GM21367 (cell line): ENCODE measurements at regions not wholly inside any gene's neighbourhood (a gene's known extent, or its start where the extent isn't known, plus 50 kb on each side); places are given as distances from the start of the nearest gene placed in this dataset.

ENCODE experiments used
- ATAC-seq: cut with Tn5 transposase; IDR thresholded peaks from one replicate; pipeline ENCODE4 v1.9.1; 2021; ENCODE audit not compliant: unreplicated experiment

- ATAC-seq: no peak
Observed at GRCh38 chrX:66328950-66329596, 165.0 kb downstream of the HEPH start.

DNA sequence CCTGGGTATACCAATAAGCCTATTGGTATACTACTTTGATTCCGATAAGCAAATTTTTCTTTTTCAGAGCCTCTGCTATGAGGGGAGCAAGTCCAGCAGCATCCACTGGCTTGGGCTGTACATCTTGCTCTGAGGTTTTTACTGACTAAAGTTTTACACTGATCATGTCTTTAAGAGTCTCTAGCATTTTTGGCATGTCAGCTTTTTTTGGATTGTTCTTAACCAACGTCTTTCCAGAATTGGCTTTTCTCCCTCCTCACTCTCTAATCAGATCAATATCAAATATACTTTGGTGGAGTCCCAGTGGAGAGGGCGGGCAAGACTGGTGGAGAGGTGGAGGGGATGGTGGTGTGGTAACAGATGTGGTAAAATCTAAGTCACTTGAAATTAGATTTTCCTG is 196.8 kb downstream of the HEPH start:
- ATAC-seq: no peak

DNA sequence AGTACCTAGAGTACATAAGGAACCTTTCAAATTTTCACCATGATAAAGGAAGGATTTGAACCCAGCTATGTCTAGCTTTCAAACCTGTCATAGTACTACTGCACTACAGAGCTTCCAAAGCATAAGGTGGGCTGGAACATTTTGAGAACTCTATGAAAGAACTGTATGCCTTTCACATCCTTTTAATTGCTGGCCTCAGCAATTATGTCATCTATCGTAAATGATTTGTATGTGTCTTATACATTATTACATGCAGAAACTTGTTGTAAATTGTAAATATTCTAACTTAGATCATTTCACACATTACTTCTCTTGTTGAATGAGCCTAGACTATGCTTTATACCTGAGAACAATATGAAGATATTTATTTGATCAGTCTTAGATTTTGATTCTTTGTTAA is 220.7 kb downstream of the HEPH start:
- ATAC-seq: no peak

GRCh38 chrX:66399273-66399672 is 235.2 kb downstream of the HEPH start:
- ATAC-seq: no peak

DNA sequence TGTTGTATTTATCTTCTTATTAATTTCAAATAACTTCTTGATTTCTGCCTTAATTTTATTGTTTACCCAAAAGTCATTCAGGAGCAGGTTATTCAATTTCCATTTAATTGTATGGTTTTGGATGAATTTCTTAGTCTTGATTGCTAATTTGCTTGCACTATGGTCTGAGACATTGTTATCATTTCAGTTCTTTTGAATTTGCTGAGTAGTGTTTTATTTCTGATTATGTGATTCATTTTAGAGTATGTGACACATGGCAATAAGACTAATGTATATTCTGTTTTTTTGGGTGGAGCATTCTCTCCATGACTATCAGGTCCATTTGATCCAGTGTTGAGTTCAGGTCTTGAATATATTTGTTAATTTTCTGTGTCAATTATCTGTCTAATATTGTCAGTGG is 236.7 kb downstream of the EDA2R start:
- no peak for ATAC-seq

- ATAC-seq: peak; percentile 64
Observed at GRCh38 chrX:66408507-66408906, 230.4 kb downstream of the EDA2R start.

DNA sequence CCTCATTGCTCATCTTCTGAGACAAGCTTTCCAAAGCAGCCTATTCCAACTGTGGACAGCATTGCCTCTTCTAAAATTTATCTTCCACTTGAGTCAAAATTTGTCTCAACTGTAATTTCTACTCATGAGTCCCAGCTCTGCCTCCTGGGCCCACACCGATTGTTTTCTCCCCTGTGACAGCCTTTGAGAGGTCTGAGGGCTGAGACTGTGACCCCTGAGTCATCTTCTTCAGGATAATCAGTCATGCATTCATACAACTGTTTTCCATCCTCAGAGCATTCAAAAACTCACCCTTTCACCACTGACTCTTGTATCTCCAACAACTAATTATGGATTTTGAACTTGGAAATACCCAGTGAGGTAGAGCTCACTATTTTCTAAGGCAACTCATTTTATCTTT is 228.1 kb downstream of the EDA2R start:
- no peak for ATAC-seq
